ENCODE measurements at regions not wholly inside any gene's neighbourhood (a gene's known extent, or its start where the extent isn't known, plus 50 kb on each side); places are given as distances from the start of the nearest gene placed in this dataset.
"Not testable (repeated sequence)": the region's sequence is repeated elsewhere in the genome, so short reads cannot be mapped to it uniquely, and the experiment has no call there.

GRCh38 chr12:14213542-14213941 lies 151.9 kb upstream of the ATF7IP start:
- Mint-ChIP-seq H3K9me3 (no peaks in the 10 kb centered on the region), H3K27ac (no peak overlapping the region)

GRCh38 chr12:14214495-14214894 lies 151.0 kb upstream of the ATF7IP start:
- no peak overlapping the region for H3K4me3 Mint-ChIP-seq
- no peaks in the 10 kb centered on the region for H3K36me3 Mint-ChIP-seq
- H3K27me3 Mint-ChIP-seq = no peaks in the 10 kb centered on the region
- no peaks in the 10 kb centered on the region for H3K9me3 Mint-ChIP-seq
- H3K4me1 Mint-ChIP-seq = peaks cover 8 to 23% (median 8%) of the 10 kb centered on the region in 3 donors
- H3K27ac Mint-ChIP-seq = peak overlapping the region in 1 of 3 donors; percentile 7

More at GRCh38 chr12:14213542-14213941, 151.9 kb upstream of the ATF7IP start:
- no peaks in the 10 kb centered on the region for H3K27me3 Mint-ChIP-seq
- no peaks in the 10 kb centered on the region for H3K36me3 Mint-ChIP-seq
- H3K4me1 Mint-ChIP-seq = peaks cover 8 to 18% (median 8%) of the 10 kb centered on the region in 3 donors
- peak overlapping the region in 1 of 4 donors; percentile 22 for H3K4me3 Mint-ChIP-seq

- Mint-ChIP-seq H3K27ac (peak overlapping the region in 1 of 3 donors; percentile 77), H3K4me1 (peaks cover 9 to 24% (median 11%) of the 10 kb centered on the region in 3 donors), H3K4me3 (peak overlapping the region; percentile 82 to 94 (median 88))
- H3K9me3 Mint-ChIP-seq, H3K27me3 Mint-ChIP-seq, H3K36me3 Mint-ChIP-seq: not testable (repeated sequence)
Observed at GRCh38 chr12:14215949-14216348, 149.5 kb upstream of the ATF7IP start.

- Mint-ChIP-seq H3K9me3 (peaks cover 0 to 4% (median 3%) of the 10 kb centered on the region in 3 donors), H3K4me1 (peaks cover 11 to 29% (median 14%) of the 10 kb centered on the region in 3 donors), H3K27ac (peak overlapping the region; percentile 77 to 95 (median 85)), H3K4me3 (peak overlapping the region; percentile 82 to 94 (median 88)), H3K27me3 (no peaks in the 10 kb centered on the region), H3K36me3 (peaks cover 6% of the 10 kb centered on the region)
Observed at GRCh38 chr12:14216405-14217294, 148.8 kb upstream of the ATF7IP start.

GRCh38 chr12:14219156-14219555 lies 146.3 kb upstream of the ATF7IP start:
- peaks cover 11 to 29% (median 14%) of the 10 kb centered on the region in 3 donors for H3K4me1 Mint-ChIP-seq
- no peak overlapping the region for H3K4me3 Mint-ChIP-seq
- peak overlapping the region in 1 of 3 donors; percentile 3 for H3K27ac Mint-ChIP-seq
- peaks cover 6% of the 10 kb centered on the region for H3K36me3 Mint-ChIP-seq
- H3K27me3 Mint-ChIP-seq = no peaks in the 10 kb centered on the region
- H3K9me3 Mint-ChIP-seq = peaks cover 0 to 4% (median 3%) of the 10 kb centered on the region in 3 donors

GRCh38 chr12:14219670-14220069 lies 145.8 kb upstream of the ATF7IP start:
- Mint-ChIP-seq H3K4me1 (peaks cover 11 to 29% (median 14%) of the 10 kb centered on the region in 3 donors), H3K27ac (peak overlapping the region in 1 of 3 donors; percentile 3), H3K4me3 (peak overlapping the region in 1 of 4 donors; percentile 28)
- H3K36me3 Mint-ChIP-seq, H3K27me3 Mint-ChIP-seq, H3K9me3 Mint-ChIP-seq: not testable (repeated sequence)

- H3K9me3 Mint-ChIP-seq = peaks cover 3 to 7% (median 5%) of the 10 kb centered on the region in 3 donors
- H3K4me3 Mint-ChIP-seq = no peak overlapping the region
- H3K36me3 Mint-ChIP-seq = peaks cover 8% of the 10 kb centered on the region
- H3K27me3 Mint-ChIP-seq = no peaks in the 10 kb centered on the region
- no peak overlapping the region for H3K27ac Mint-ChIP-seq
- H3K4me1 Mint-ChIP-seq = peaks cover 4 to 6% (median 6%) of the 10 kb centered on the region in 3 donors
Observed at GRCh38 chr12:14225064-14225463, 140.4 kb upstream of the ATF7IP start.

GRCh38 chr12:14235176-14235575 lies 130.3 kb upstream of the ATF7IP start:
- H3K27ac Mint-ChIP-seq, H3K4me3 Mint-ChIP-seq, H3K27me3 Mint-ChIP-seq, H3K36me3 Mint-ChIP-seq: not testable (repeated sequence)
- Mint-ChIP-seq H3K4me1 (peaks cover 7 to 20% (median 14%) of the 10 kb centered on the region in 3 donors), H3K9me3 (peaks cover 1 to 20% (median 10%) of the 10 kb centered on the region in 3 donors)

- H3K27ac Mint-ChIP-seq, H3K4me3 Mint-ChIP-seq, H3K36me3 Mint-ChIP-seq, H3K9me3 Mint-ChIP-seq, H3K27me3 Mint-ChIP-seq: not testable (repeated sequence)
- H3K4me1 Mint-ChIP-seq = peaks cover 13 to 22% (median 22%) of the 10 kb centered on the region in 3 donors
Observed at GRCh38 chr12:14236641-14237040, 128.8 kb upstream of the ATF7IP start.

- H3K27ac Mint-ChIP-seq = peak overlapping the region; percentile 36 to 97 (median 90)
- H3K9me3 Mint-ChIP-seq = no peaks in the 10 kb centered on the region
- H3K36me3 Mint-ChIP-seq = no peaks in the 10 kb centered on the region
- H3K27me3 Mint-ChIP-seq = no peaks in the 10 kb centered on the region
- H3K4me1 Mint-ChIP-seq = peaks cover 13 to 22% (median 22%) of the 10 kb centered on the region in 3 donors
- H3K4me3 Mint-ChIP-seq = peak overlapping the region in 3 of 4 donors; percentile 14 to 29 (median 23)
Observed at GRCh38 chr12:14238221-14238792, 127.2 kb upstream of the ATF7IP start.

GRCh38 chr12:14239350-14239934 lies 126.0 kb upstream of the ATF7IP start:
- H3K9me3 Mint-ChIP-seq = peaks cover 0 to 5% (median 3%) of the 10 kb centered on the region in 3 donors
- H3K36me3 Mint-ChIP-seq = no peaks in the 10 kb centered on the region
- peaks cover 13 to 24% (median 22%) of the 10 kb centered on the region in 3 donors for H3K4me1 Mint-ChIP-seq
- no peaks in the 10 kb centered on the region for H3K27me3 Mint-ChIP-seq
- H3K27ac Mint-ChIP-seq = peak overlapping the region; percentile 90 to 98 (median 97)
- H3K4me3 Mint-ChIP-seq = peak overlapping the region; percentile 76 to 93 (median 84)

GRCh38 chr12:14239935-14240872 lies 125.3 kb upstream of the ATF7IP start:
- Mint-ChIP-seq H3K9me3 (peaks cover 2 to 5% (median 3%) of the 10 kb centered on the region in 3 donors), H3K4me3 (peak overlapping the region; percentile 76 to 93 (median 84)), H3K27ac (peak overlapping the region; percentile 90 to 98 (median 97)), H3K36me3 (no peaks in the 10 kb centered on the region), H3K27me3 (no peaks in the 10 kb centered on the region), H3K4me1 (peaks cover 18 to 31% (median 30%) of the 10 kb centered on the region in 3 donors)

GRCh38 chr12:14240873-14241220 lies 124.6 kb upstream of the ATF7IP start:
- Mint-ChIP-seq H3K4me3 (peak overlapping the region in 3 of 4 donors; percentile 76 to 93 (median 85)), H3K27ac (peak overlapping the region; percentile 90 to 98 (median 97)), H3K9me3 (peaks cover 2 to 5% (median 3%) of the 10 kb centered on the region in 3 donors), H3K36me3 (no peaks in the 10 kb centered on the region), H3K27me3 (no peaks in the 10 kb centered on the region), H3K4me1 (peaks cover 19 to 32% (median 31%) of the 10 kb centered on the region in 3 donors)

GRCh38 chr12:14242825-14243224 lies 122.7 kb upstream of the ATF7IP start:
- not testable (repeated sequence) for H3K27ac Mint-ChIP-seq, H3K9me3 Mint-ChIP-seq, H3K4me3 Mint-ChIP-seq, H3K36me3 Mint-ChIP-seq, H3K27me3 Mint-ChIP-seq
- peaks cover 19 to 32% (median 31%) of the 10 kb centered on the region in 3 donors for H3K4me1 Mint-ChIP-seq

Data from IgD-negative memory B cell (primary cell).